ENCODE measurements at regions not wholly inside any gene's neighbourhood (a gene's known extent, or its start where the extent isn't known, plus 50 kb on each side); places are given as distances from the start of the nearest gene placed in this dataset.
A peak's percentile ranks its signal among the peaks of the same experiment; 100 is the strongest.

DNA sequence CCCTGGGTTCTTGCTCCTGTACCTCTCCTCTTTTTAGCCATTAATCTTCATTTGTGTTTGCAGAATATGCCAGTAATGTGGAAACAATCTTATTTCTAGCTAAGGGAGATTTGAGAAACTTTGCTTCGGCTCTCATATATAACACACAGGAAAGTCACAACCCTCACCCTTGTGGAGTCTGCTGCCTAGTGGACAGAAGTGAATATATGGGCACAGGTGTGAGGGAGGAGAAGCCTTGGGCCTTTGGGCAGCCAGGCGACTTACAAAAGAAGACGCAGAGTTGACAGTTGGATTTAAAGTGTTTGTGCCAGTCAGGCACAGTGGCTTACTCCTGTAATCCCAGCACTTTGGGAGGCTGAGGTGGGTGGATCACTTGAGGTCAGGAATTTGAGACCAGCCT, 181.8 kb upstream of the TBL1XR1 start:
- CTCF ChIA-PET = no interaction called here
- H3K4me3 ChIP-seq (ENCODE audit: low read length) = no peak overlapping the region
- H2AFZ ChIP-seq (ENCODE audit: low read length) = no peak overlapping the region

DNA sequence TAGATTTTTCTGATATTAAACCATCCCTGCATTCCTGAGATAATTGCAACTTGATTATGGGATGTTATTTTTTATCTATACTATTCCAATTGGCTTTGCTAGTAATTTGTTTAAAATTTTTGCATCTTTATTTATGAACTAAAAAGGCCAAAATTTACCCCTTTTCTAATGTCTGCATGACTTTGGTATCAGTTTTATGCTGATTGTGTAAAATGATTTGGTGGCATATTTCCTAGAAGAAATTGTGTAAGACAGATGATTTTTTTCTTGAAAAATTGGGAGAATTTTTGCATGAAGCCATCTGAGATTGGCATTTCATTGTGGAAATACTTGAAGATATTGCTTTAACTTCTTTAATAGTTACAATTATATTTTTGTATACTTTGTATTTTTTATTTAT, 183.8 kb upstream of the TBL1XR1 start:
- H3K27ac ChIP-seq (ENCODE audit: low read length) = no peak overlapping the region
- no peaks in the 10 kb centered on the region for H3K27me3 ChIP-seq (ENCODE audit: low read length)
- intact Hi-C loops (cut with micrococcal nuclease) = no loop called here
- BruUV-seq (replicated peaks) = no TSS peak
- H3K9me2 ChIP-seq (replicated peaks; ENCODE audit: low read length) = no peaks in the 10 kb centered on the region
- no peak overlapping the region for H3K9ac ChIP-seq (ENCODE audit: low read length)
- no peaks in the 10 kb centered on the region for H4K20me1 ChIP-seq (ENCODE audit: low read length)
- CTCF ChIA-PET = no interaction called here
- H3K4me1 ChIP-seq (ENCODE audit: insufficient read depth, low read length) = peaks cover 8% of the 10 kb centered on the region; the same call in 1 of the 2 replicates
- peaks cover 9% of the 10 kb centered on the region; the same call in 1 of the 2 replicates for H3K9me3 ChIP-seq (ENCODE audit: low read length)
- DNase-seq (no peak), ATAC-seq (no peak)
- no peak overlapping the region for H3K4me2 ChIP-seq (ENCODE audit: low read length)
- TF ChIP-seq EZH2phosphoT487 (IDR thresholded peaks at IDR 0.05; ENCODE audit: borderline replicate concordance, low read length) = no peak
- TF ChIP-seq EZH2 (IDR thresholded peaks at IDR 0.05; ENCODE audit: low read length, unreplicated experiment) = no peak
- TF ChIP-seq, protein P1, sequence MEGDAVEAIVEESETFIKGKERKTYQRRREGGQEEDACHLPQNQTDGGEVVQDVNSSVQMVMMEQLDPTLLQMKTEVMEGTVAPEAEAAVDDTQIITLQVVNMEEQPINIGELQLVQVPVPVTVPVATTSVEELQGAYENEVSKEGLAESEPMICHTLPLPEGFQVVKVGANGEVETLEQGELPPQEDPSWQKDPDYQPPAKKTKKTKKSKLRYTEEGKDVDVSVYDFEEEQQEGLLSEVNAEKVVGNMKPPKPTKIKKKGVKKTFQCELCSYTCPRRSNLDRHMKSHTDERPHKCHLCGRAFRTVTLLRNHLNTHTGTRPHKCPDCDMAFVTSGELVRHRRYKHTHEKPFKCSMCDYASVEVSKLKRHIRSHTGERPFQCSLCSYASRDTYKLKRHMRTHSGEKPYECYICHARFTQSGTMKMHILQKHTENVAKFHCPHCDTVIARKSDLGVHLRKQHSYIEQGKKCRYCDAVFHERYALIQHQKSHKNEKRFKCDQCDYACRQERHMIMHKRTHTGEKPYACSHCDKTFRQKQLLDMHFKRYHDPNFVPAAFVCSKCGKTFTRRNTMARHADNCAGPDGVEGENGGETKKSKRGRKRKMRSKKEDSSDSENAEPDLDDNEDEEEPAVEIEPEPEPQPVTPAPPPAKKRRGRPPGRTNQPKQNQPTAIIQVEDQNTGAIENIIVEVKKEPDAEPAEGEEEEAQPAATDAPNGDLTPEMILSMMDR (conservative IDR thresholded peaks at IDR 0.05; ENCODE audit: low read depth, low read length) = no peak
- no peaks in the 10 kb centered on the region for H3K79me2 ChIP-seq (ENCODE audit: low read length)
- no peak overlapping the region for H3K4me3 ChIP-seq (ENCODE audit: low read length)
- H2AFZ ChIP-seq (ENCODE audit: low read length) = no peak overlapping the region
- H3K36me3 ChIP-seq (ENCODE audit: low read depth, low read length) = no peaks in the 10 kb centered on the region
- POLR2A ChIA-PET (ENCODE audit: unreplicated experiment) = no interaction called here
- H3F3A ChIP-seq (ENCODE audit: low read length, unreplicated experiment) = no peaks in the 10 kb centered on the region

More for the DNA sequence above, 181.8 kb upstream of the TBL1XR1 start:
- H3K36me3 ChIP-seq (ENCODE audit: low read depth, low read length) = no peaks in the 10 kb centered on the region
- DNase-seq (peak; percentile 25), ATAC-seq (peak; percentile 62)
- H3K79me2 ChIP-seq (ENCODE audit: low read length) = no peaks in the 10 kb centered on the region
- no peaks in the 10 kb centered on the region for H3K27me3 ChIP-seq (ENCODE audit: low read length)
- H3K4me2 ChIP-seq (ENCODE audit: low read length) = no peak overlapping the region
- no peak overlapping the region for H3K9ac ChIP-seq (ENCODE audit: low read length)
- peaks cover 9% of the 10 kb centered on the region; the same call in 1 of the 2 replicates for H3K9me3 ChIP-seq (ENCODE audit: low read length)
- no TSS peak for BruUV-seq (replicated peaks)
- POLR2A ChIA-PET (ENCODE audit: unreplicated experiment) = no interaction called here
- TF ChIP-seq EZH2phosphoT487 (IDR thresholded peaks at IDR 0.05; ENCODE audit: borderline replicate concordance, low read length) = no peak
- TF ChIP-seq, protein P1 (conservative IDR thresholded peaks at IDR 0.05; ENCODE audit: low read depth, low read length) = peak; percentile 21; the same call in 1 of the 2 replicates
- TF ChIP-seq EZH2 (IDR thresholded peaks at IDR 0.05; ENCODE audit: low read length, unreplicated experiment) = no peak
- H3K4me1 ChIP-seq (ENCODE audit: insufficient read depth, low read length) = no peaks in the 10 kb centered on the region
- H4K20me1 ChIP-seq (ENCODE audit: low read length) = no peaks in the 10 kb centered on the region
- H3K9me2 ChIP-seq (replicated peaks; ENCODE audit: low read length) = no peaks in the 10 kb centered on the region
- no peaks in the 10 kb centered on the region for H3F3A ChIP-seq (ENCODE audit: low read length, unreplicated experiment)
- intact Hi-C loops (cut with micrococcal nuclease) = loop anchor here (10.0 kb wide), 1 partner anchor 776 kb away; no protein-coding TSS in a partner anchor
- no peak overlapping the region for H3K27ac ChIP-seq (ENCODE audit: low read length)

DNA sequence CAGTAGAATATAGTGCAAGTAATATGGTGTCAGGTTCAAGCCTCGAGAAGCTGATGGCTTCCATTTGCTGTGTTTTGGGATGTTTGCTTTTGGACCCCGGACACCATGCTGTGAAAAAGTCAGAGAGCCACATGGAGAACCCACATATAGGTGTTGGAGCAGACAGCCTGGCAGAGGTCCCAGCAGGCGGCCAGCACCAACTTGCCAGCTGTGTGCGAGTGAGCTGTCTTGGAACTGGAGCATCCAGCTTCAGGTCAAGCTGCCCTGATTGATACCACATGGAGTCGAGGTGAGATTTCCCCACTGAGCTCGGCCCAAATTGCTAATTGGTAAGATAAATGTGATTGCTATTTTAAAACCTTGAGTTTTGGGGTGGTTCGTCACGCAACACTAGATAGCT, 185.7 kb upstream of the TBL1XR1 start:
- intact Hi-C loops (cut with micrococcal nuclease) = no loop called here
- Histone ChIP-seq H3K4me1 (ENCODE audit: insufficient read depth, low read length) (peaks cover 8% of the 10 kb centered on the region; the same call in 1 of the 2 replicates), H3K4me3 (ENCODE audit: low read length) (no peak overlapping the region), H3F3A (ENCODE audit: low read length, unreplicated experiment) (no peaks in the 10 kb centered on the region), H3K79me2 (ENCODE audit: low read length) (no peaks in the 10 kb centered on the region), H3K4me2 (ENCODE audit: low read length) (no peak overlapping the region), H3K27ac (ENCODE audit: low read length) (no peak overlapping the region), H3K9me3 (ENCODE audit: low read length) (peaks cover 9% of the 10 kb centered on the region; the same call in 1 of the 2 replicates), H3K9ac (ENCODE audit: low read length) (no peak overlapping the region), H3K27me3 (ENCODE audit: low read length) (no peaks in the 10 kb centered on the region), H3K9me2 (replicated peaks; ENCODE audit: low read length) (no peaks in the 10 kb centered on the region), H4K20me1 (ENCODE audit: low read length) (no peaks in the 10 kb centered on the region), H3K36me3 (ENCODE audit: low read depth, low read length) (no peaks in the 10 kb centered on the region), H2AFZ (ENCODE audit: low read length) (no peak overlapping the region)
- TF ChIP-seq, protein P1 (conservative IDR thresholded peaks at IDR 0.05; ENCODE audit: low read depth, low read length) = no peak
- no peak for DNase-seq
- CTCF ChIA-PET = no interaction called here
- no TSS peak for BruUV-seq (replicated peaks)
- POLR2A ChIA-PET (ENCODE audit: unreplicated experiment) = no interaction called here
- ATAC-seq = no peak

Measured in PC-3 (cell line).